ENCODE measurements at regions not wholly inside any gene's neighbourhood (a gene's known extent, or its start where the extent isn't known, plus 50 kb on each side); places are given as distances from the start of the nearest gene placed in this dataset.
A peak's percentile ranks its signal among the peaks of the same experiment; 100 is the strongest.

DNA sequence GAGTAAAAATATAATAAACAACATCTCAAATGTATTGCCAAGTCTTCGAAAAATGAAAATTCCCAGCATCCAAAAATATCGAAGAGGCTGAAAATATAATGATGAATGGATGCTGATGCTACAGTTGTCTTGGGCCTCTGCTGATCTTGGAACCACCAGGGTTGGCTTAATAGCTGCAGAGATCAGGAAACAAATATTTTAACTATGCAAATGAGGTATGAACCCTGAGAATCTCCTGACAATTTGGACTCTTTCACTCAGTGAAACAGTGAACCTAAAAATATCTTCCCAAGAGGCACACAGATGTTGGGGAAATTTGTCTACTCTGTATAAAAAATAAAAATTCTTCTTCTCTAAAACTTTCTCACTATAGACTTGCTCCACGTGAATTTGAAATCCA lies 97.7 kb upstream of the EGFR start:
- Mint-ChIP-seq H3K27ac (ENCODE audit: unreplicated experiment) (no peak overlapping the region), H3K9me3 (ENCODE audit: unreplicated experiment) (peaks cover 3% of the 10 kb centered on the region), H3K4me1 (ENCODE audit: low read depth, unreplicated experiment) (no peaks in the 10 kb centered on the region), H3K36me3 (ENCODE audit: unreplicated experiment) (no peaks in the 10 kb centered on the region), H3K4me3 (ENCODE audit: unreplicated experiment) (no peak overlapping the region), H3K27me3 (ENCODE audit: unreplicated experiment) (no peaks in the 10 kb centered on the region)
- no peak for DNase-seq
- TF ChIP-seq, protein P1, sequence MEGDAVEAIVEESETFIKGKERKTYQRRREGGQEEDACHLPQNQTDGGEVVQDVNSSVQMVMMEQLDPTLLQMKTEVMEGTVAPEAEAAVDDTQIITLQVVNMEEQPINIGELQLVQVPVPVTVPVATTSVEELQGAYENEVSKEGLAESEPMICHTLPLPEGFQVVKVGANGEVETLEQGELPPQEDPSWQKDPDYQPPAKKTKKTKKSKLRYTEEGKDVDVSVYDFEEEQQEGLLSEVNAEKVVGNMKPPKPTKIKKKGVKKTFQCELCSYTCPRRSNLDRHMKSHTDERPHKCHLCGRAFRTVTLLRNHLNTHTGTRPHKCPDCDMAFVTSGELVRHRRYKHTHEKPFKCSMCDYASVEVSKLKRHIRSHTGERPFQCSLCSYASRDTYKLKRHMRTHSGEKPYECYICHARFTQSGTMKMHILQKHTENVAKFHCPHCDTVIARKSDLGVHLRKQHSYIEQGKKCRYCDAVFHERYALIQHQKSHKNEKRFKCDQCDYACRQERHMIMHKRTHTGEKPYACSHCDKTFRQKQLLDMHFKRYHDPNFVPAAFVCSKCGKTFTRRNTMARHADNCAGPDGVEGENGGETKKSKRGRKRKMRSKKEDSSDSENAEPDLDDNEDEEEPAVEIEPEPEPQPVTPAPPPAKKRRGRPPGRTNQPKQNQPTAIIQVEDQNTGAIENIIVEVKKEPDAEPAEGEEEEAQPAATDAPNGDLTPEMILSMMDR (IDR thresholded peaks at IDR 0.05; ENCODE audit: partially characterized antibody, unreplicated experiment): no peak

DNA sequence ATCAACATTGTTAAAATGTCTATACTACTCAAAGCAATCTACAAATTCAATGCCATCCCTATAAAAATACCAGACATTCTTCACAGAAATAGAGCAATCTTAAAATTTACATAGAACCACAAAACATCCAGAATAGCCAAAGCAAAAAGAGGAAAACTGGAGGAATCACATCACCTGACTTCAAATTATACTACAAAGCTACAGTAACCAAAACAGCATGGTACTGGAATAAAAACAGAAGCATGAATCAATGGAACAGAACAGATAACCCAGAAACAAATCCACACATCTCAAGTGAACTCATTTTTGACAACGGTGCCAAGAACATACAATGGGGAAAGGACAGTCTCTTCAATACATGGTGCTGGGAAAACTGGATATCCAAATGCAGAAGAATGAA lies 87.3 kb upstream of the EGFR start:
- Mint-ChIP-seq H3K4me3 (ENCODE audit: unreplicated experiment) (no peak overlapping the region), H3K9me3 (ENCODE audit: unreplicated experiment) (peaks cover 3% of the 10 kb centered on the region), H3K4me1 (ENCODE audit: low read depth, unreplicated experiment) (peaks cover 9% of the 10 kb centered on the region), H3K36me3 (ENCODE audit: unreplicated experiment) (peaks cover 12% of the 10 kb centered on the region), H3K27me3 (ENCODE audit: unreplicated experiment) (no peaks in the 10 kb centered on the region), H3K27ac (ENCODE audit: unreplicated experiment) (no peak overlapping the region)
- no peak for DNase-seq
- TF ChIP-seq, protein P1 (IDR thresholded peaks at IDR 0.05; ENCODE audit: partially characterized antibody, unreplicated experiment): no peak

DNA sequence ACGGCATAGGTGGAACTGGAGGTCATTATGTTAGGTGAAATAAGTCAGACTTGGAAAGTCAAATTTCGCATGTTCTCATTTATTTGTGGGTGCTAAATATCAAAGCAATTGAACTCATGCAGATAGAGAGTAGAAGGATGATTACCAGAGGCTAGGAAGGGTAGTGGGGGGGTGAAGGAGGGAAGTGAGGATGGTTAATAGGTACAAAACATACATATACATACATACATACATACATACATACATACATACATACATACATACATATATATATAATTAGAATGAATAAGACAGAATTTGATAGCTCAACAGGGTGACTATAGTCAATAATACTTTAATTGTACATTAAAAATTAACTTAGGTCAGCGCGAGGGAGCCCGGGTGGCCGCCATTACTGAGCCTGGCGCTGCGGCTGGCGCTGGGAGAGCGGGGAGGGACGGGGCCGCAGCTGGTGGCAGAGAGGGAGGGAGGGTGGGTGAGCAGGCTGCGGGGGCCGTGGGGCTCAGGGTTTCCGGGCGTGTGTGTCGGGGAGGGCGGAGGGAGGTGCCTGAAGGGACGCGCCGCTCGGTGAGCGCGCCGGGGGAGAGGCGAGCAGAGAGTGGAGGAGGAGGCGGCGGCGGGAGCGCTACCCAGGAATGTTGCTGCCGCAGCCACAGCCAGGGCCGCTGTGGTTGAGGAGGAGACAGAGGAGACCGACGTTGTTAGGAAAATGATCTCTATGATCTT lies 85.8 kb upstream of the EGFR start:
- H3K4me1 Mint-ChIP-seq (ENCODE audit: low read depth, unreplicated experiment): peaks cover 9% of the 10 kb centered on the region
- DNase-seq: peak; percentile 84
- peak overlapping the region; percentile 91 for H3K4me3 Mint-ChIP-seq (ENCODE audit: unreplicated experiment)
- TF ChIP-seq, protein P1 (IDR thresholded peaks at IDR 0.05; ENCODE audit: partially characterized antibody, unreplicated experiment): no peak
- H3K27ac Mint-ChIP-seq (ENCODE audit: unreplicated experiment): peak overlapping the region; percentile 65
- H3K27me3 Mint-ChIP-seq (ENCODE audit: unreplicated experiment): no peaks in the 10 kb centered on the region
- peaks cover 3% of the 10 kb centered on the region for H3K9me3 Mint-ChIP-seq (ENCODE audit: unreplicated experiment)
- peaks cover 12% of the 10 kb centered on the region for H3K36me3 Mint-ChIP-seq (ENCODE audit: unreplicated experiment)

DNA sequence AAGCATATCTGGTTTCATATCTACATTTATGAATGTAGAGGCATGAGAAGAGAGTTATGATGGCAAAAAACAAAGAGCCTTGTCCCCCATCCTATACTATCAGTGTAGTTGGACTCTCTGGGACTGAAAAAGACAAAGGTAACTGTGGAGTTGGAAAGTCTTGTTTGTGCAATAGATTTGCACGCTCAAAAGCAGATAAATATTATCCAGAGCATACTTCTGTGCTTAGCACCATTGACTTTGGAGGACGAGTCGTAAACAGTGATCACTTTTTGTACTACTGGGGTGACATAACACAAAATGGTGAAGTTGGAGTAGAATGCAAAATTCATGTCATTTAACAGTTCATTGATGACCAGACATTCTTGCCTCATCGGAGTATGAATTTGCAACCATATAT lies 85.2 kb upstream of the EGFR start:
- Mint-ChIP-seq H3K27ac (ENCODE audit: unreplicated experiment) (no peak overlapping the region), H3K4me3 (ENCODE audit: unreplicated experiment) (peak overlapping the region; percentile 91)

DNA sequence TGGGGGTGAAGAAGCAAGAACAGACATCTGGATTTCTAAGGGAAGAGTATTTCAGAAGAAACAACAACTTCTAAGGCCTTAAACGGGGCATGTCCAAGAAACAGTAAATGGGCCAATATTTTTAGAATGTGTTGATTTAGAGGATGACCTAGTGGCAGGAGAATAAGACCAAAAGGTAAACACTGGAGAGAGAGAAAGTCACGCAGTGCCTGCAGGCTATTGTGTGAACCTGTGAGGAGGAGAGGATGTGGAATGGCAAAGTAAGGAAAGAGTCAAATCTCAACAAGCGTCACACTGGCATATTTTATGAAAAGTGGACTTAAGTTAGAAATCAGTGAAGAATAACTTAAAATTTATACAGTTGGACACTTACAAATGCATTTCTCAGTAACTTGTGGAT lies 78.1 kb upstream of the EGFR start:
- no peak overlapping the region for H3K27ac Mint-ChIP-seq (ENCODE audit: unreplicated experiment)
- H3K4me3 Mint-ChIP-seq (ENCODE audit: unreplicated experiment): no peak overlapping the region
- TF ChIP-seq, protein P1 (IDR thresholded peaks at IDR 0.05; ENCODE audit: partially characterized antibody, unreplicated experiment): no peak
- H3K27me3 Mint-ChIP-seq (ENCODE audit: unreplicated experiment): no peaks in the 10 kb centered on the region
- H3K4me1 Mint-ChIP-seq (ENCODE audit: low read depth, unreplicated experiment): no peaks in the 10 kb centered on the region
- no peaks in the 10 kb centered on the region for H3K9me3 Mint-ChIP-seq (ENCODE audit: unreplicated experiment)
- no peaks in the 10 kb centered on the region for H3K36me3 Mint-ChIP-seq (ENCODE audit: unreplicated experiment)
- no peak for DNase-seq

More for the DNA sequence above, 85.2 kb upstream of the EGFR start:
- Mint-ChIP-seq H3K4me1 (ENCODE audit: low read depth, unreplicated experiment) (peaks cover 9% of the 10 kb centered on the region), H3K9me3 (ENCODE audit: unreplicated experiment) (peaks cover 3% of the 10 kb centered on the region), H3K36me3 (ENCODE audit: unreplicated experiment) (peaks cover 12% of the 10 kb centered on the region), H3K27me3 (ENCODE audit: unreplicated experiment) (no peaks in the 10 kb centered on the region)
- DNase-seq: no peak
- TF ChIP-seq, protein P1 (IDR thresholded peaks at IDR 0.05; ENCODE audit: partially characterized antibody, unreplicated experiment): no peak

All from glutamatergic neuron (in vitro differentiated cells).